HepG2 (cell line): ENCODE measurements at regions not wholly inside any gene's neighbourhood (a gene's known extent, or its start where the extent isn't known, plus 50 kb on each side); places are given as distances from the start of the nearest gene placed in this dataset.
A peak's percentile ranks its signal among the peaks of the same experiment; 100 is the strongest.

Experiments
- ASH2L ChIP-seq: fragments of 300-600, 200-600 bp; sonication (generic); IDR thresholded peaks from 2 replicates; pipeline ENCODE4 v1.7.0; 2017; ENCODE audit warnings: low read depth, mild to moderate bottlenecking, moderate library complexity, mixed read lengths, low read length; ENCODE audit not compliant: insufficient read length
- FIP1L1 ChIP-seq: fragments of 200-400 bp; formaldehyde crosslinking; IDR thresholded peaks from 2 replicates; pipeline ENCODE4 v1.6.1; 2018; ENCODE audit warnings: low read depth, mild to moderate bottlenecking, low read length, moderate library complexity, borderline replicate concordance; ENCODE audit not compliant: insufficient read depth
- FOXK1 ChIP-seq: sonication (generic); formaldehyde crosslinking; IDR thresholded peaks from 2 replicates; pipeline ENCODE4 v1.4.0; 2020; ENCODE audit warnings: low read depth, missing genetic modification reagents, borderline replicate concordance
- HOXD1 ChIP-seq: sonication (generic); formaldehyde crosslinking; IDR thresholded peaks from 2 replicates; pipeline ENCODE4 v1.5.0; 2020; ENCODE audit warnings: missing genetic modification reagents
- IRX3 ChIP-seq: sonication (generic); formaldehyde crosslinking; IDR thresholded peaks from 2 replicates; pipeline ENCODE4 v1.8.1; 2023; ENCODE audit warnings: mild to moderate bottlenecking, low read depth, missing genetic modification reagents, borderline replicate concordance
- JUN ChIP-seq: sonication (generic); formaldehyde crosslinking; IDR thresholded peaks from 2 replicates; pipeline ENCODE4 v1.4.0; 2020; ENCODE audit warnings: mild to moderate bottlenecking, missing genetic modification reagents
- JUND ChIP-seq: sonication (generic); formaldehyde crosslinking; IDR thresholded peaks from 2 replicates; pipeline ENCODE4 v1.8.0; 2022; ENCODE audit warnings: mild to moderate bottlenecking, missing genetic modification reagents
- MAFF ChIP-seq: IDR thresholded peaks from 2 replicates; pipeline ENCODE4 v1.6.1; 2011; ENCODE audit warnings: low read depth, low read length, improper control_type of control experiment
- MED13 ChIP-seq: sonication (generic); formaldehyde crosslinking; IDR thresholded peaks from 2 replicates; pipeline ENCODE4 v1.5.0; 2020; ENCODE audit warnings: missing genetic modification reagents
- NPAS2 ChIP-seq: sonication (generic); formaldehyde crosslinking; IDR thresholded peaks from 2 replicates; pipeline ENCODE4 v1.8.0; 2022; ENCODE audit warnings: mild to moderate bottlenecking, missing genetic modification reagents, borderline replicate concordance
- TAF15 ChIP-seq: fragments of 200-400 bp; formaldehyde crosslinking; IDR thresholded peaks from one replicate; pipeline ENCODE4 v1.6.1; 2018; ENCODE audit warnings: mild to moderate bottlenecking, low read depth, low read length; ENCODE audit not compliant: poor library complexity, severe bottlenecking
- TGIF2 ChIP-seq: IDR thresholded peaks from 2 replicates; pipeline ENCODE4 v1.6.1; 2016; ENCODE audit warnings: control low read depth, missing compliant biosample characterization
- ZMYM4 ChIP-seq: sonication (generic); formaldehyde crosslinking; IDR thresholded peaks from 2 replicates; pipeline ENCODE4 v1.8.1; 2023; ENCODE audit warnings: mild to moderate bottlenecking, missing genetic modification reagents
- ZNF121 ChIP-seq: sonication (generic); formaldehyde crosslinking; IDR thresholded peaks from 2 replicates; pipeline ENCODE4 v1.5.0; 2020; ENCODE audit warnings: mild to moderate bottlenecking, missing genetic modification reagents
- ZNF3 ChIP-seq: IDR thresholded peaks from 2 replicates; pipeline ENCODE4 v1.7.0; 2017; ENCODE audit warnings: inconsistent platforms
- ZNF670 ChIP-seq: sonication (generic); formaldehyde crosslinking; IDR thresholded peaks from 2 replicates; pipeline ENCODE4 v1.8.0; 2022; ENCODE audit warnings: mild to moderate bottlenecking, missing genetic modification reagents, borderline replicate concordance
- ZNF720 ChIP-seq: sonication (generic); formaldehyde crosslinking; IDR thresholded peaks from 2 replicates; pipeline ENCODE4 v1.4.0; 2020; ENCODE audit warnings: missing genetic modification reagents
- TF ChIP-seq, protein P1 (sequence below): fragments of 450-650 bp; IDR thresholded peaks from 2 replicates; pipeline ENCODE4 v1.6.1; 2016
- TF ChIP-seq, protein P2 (sequence below): sonication (generic); formaldehyde crosslinking; IDR thresholded peaks from 2 replicates; pipeline ENCODE4 v1.5.1; 2020; ENCODE audit warnings: missing genetic modification reagents, mild to moderate bottlenecking, borderline replicate concordance
- TF ChIP-seq, protein P3 (sequence below): sonication (generic); formaldehyde crosslinking; IDR thresholded peaks from 2 replicates; pipeline ENCODE4 v1.4.0; 2020; ENCODE audit warnings: missing genetic modification reagents
- TF ChIP-seq, protein P4 (sequence below): IDR thresholded peaks from 2 replicates; pipeline ENCODE4 v1.4.0; 2020; ENCODE audit warnings: mild to moderate bottlenecking, missing genetic modification reagents
- TF ChIP-seq, protein P5 (sequence below): IDR thresholded peaks from 2 replicates; pipeline ENCODE4 v1.6.1; 2016; ENCODE audit warnings: control low read depth

DNA sequence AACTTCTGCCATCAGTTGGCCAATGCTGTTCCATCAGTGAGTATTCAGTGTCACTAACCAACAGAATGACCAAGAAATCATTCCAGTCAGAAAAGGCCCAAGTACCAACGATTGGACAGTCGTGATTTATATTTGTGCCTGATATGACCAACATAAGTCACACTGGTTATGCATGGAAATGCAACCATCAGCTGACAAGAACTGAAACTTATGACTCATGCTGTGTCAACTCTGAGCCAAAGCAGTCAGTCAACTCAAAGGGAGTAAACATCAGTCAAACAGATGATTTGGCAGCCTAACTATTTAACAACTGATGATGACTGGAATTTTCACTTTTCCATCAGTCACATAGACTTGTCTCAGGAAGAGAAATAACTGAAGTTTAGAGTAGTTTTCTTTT is 142.4 kb downstream of the ANXA2 start (continued):
- no peak for TF ChIP-seq ZMYM4 (CRISPR knock-in tag)
- TF ChIP-seq, protein P1, sequence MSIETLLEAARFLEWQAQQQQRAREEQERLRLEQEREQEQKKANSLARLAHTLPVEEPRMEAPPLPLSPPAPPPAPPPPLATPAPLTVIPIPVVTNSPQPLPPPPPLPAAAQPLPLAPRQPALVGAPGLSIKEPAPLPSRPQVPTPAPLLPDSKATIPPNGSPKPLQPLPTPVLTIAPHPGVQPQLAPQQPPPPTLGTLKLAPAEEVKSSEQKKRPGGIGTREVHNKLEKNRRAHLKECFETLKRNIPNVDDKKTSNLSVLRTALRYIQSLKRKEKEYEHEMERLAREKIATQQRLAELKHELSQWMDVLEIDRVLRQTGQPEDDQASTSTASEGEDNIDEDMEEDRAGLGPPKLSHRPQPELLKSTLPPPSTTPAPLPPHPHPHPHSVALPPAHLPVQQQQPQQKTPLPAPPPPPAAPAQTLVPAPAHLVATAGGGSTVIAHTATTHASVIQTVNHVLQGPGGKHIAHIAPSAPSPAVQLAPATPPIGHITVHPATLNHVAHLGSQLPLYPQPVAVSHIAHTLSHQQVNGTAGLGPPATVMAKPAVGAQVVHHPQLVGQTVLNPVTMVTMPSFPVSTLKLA = no peak
- TF ChIP-seq FOXK1 (CRISPR knock-in tag) = peak; percentile 74; the same call in 1 of the 2 replicates
- no peak for TF ChIP-seq HOXD1
- TF ChIP-seq IRX3 (CRISPR knock-in tag) = no peak
- TF ChIP-seq MAFF = peak; percentile 23; the same call in 1 of the 2 replicates
- no peak for TF ChIP-seq NPAS2 (CRISPR knock-in tag)
- TF ChIP-seq MED13 (CRISPR knock-in tag) = no peak
- no peak for TF ChIP-seq ZNF720 (CRISPR knock-in tag)
- TF ChIP-seq, protein P2, sequence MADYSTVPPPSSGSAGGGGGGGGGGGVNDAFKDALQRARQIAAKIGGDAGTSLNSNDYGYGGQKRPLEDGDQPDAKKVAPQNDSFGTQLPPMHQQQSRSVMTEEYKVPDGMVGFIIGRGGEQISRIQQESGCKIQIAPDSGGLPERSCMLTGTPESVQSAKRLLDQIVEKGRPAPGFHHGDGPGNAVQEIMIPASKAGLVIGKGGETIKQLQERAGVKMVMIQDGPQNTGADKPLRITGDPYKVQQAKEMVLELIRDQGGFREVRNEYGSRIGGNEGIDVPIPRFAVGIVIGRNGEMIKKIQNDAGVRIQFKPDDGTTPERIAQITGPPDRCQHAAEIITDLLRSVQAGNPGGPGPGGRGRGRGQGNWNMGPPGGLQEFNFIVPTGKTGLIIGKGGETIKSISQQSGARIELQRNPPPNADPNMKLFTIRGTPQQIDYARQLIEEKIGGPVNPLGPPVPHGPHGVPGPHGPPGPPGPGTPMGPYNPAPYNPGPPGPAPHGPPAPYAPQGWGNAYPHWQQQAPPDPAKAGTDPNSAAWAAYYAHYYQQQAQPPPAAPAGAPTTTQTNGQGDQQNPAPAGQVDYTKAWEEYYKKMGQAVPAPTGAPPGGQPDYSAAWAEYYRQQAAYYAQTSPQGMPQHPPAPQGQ = no peak
- TF ChIP-seq, protein P3, sequence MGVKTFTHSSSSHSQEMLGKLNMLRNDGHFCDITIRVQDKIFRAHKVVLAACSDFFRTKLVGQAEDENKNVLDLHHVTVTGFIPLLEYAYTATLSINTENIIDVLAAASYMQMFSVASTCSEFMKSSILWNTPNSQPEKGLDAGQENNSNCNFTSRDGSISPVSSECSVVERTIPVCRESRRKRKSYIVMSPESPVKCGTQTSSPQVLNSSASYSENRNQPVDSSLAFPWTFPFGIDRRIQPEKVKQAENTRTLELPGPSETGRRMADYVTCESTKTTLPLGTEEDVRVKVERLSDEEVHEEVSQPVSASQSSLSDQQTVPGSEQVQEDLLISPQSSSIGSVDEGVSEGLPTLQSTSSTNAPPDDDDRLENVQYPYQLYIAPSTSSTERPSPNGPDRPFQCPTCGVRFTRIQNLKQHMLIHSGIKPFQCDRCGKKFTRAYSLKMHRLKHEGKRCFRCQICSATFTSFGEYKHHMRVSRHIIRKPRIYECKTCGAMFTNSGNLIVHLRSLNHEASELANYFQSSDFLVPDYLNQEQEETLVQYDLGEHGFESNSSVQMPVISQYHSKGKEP (CRISPR knock-in tag) = no peak
- no peak for TF ChIP-seq TGIF2 (CRISPR knock-in tag)
- TF ChIP-seq ZNF121 (CRISPR knock-in tag) = no peak
- TF ChIP-seq ZNF670 = no peak
- TF ChIP-seq FIP1L1 = no peak
- TF ChIP-seq, protein P4, sequence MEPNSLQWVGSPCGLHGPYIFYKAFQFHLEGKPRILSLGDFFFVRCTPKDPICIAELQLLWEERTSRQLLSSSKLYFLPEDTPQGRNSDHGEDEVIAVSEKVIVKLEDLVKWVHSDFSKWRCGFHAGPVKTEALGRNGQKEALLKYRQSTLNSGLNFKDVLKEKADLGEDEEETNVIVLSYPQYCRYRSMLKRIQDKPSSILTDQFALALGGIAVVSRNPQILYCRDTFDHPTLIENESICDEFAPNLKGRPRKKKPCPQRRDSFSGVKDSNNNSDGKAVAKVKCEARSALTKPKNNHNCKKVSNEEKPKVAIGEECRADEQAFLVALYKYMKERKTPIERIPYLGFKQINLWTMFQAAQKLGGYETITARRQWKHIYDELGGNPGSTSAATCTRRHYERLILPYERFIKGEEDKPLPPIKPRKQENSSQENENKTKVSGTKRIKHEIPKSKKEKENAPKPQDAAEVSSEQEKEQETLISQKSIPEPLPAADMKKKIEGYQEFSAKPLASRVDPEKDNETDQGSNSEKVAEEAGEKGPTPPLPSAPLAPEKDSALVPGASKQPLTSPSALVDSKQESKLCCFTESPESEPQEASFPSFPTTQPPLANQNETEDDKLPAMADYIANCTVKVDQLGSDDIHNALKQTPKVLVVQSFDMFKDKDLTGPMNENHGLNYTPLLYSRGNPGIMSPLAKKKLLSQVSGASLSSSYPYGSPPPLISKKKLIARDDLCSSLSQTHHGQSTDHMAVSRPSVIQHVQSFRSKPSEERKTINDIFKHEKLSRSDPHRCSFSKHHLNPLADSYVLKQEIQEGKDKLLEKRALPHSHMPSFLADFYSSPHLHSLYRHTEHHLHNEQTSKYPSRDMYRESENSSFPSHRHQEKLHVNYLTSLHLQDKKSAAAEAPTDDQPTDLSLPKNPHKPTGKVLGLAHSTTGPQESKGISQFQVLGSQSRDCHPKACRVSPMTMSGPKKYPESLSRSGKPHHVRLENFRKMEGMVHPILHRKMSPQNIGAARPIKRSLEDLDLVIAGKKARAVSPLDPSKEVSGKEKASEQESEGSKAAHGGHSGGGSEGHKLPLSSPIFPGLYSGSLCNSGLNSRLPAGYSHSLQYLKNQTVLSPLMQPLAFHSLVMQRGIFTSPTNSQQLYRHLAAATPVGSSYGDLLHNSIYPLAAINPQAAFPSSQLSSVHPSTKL (CRISPR knock-in tag) = peak; percentile 79
- peak; percentile 81 for TF ChIP-seq ZNF3 (CRISPR knock-in tag)
- peak; percentile 90 for TF ChIP-seq JUND (CRISPR knock-in tag)
- no peak for TF ChIP-seq TAF15
- TF ChIP-seq, protein P5, sequence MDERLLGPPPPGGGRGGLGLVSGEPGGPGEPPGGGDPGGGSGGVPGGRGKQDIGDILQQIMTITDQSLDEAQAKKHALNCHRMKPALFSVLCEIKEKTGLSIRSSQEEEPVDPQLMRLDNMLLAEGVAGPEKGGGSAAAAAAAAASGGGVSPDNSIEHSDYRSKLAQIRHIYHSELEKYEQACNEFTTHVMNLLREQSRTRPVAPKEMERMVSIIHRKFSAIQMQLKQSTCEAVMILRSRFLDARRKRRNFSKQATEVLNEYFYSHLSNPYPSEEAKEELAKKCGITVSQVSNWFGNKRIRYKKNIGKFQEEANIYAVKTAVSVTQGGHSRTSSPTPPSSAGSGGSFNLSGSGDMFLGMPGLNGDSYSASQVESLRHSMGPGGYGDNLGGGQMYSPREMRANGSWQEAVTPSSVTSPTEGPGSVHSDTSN = peak; percentile 50; the same call in 1 of the 2 replicates
- peak; percentile 54; the same call in 1 of the 2 replicates for TF ChIP-seq JUN (CRISPR knock-in tag)
- no peak for TF ChIP-seq ASH2L
